Common myeloid progenitor, CD34-positive (primary cell): ENCODE measurements at regions not wholly inside any gene's neighbourhood (a gene's known extent, or its start where the extent isn't known, plus 50 kb on each side); places are given as distances from the start of the nearest gene placed in this dataset.

Experiments used
- CTCF ChIA-PET: fragments of 350-600 bp; sonication (Branson Sonifier 250); formaldehyde crosslinking; loops from one replicate; lab custom pipeline; 2021; ENCODE audit warnings: antibody characterized with exemption; lab: Charles Lee
- POLR2A ChIA-PET: fragments of 350-600 bp; sonication (Branson Sonifier 250); formaldehyde crosslinking; loops from one replicate; lab custom pipeline; 2021; ENCODE audit warnings: antibody characterized with exemption; lab: Charles Lee
- DNase-seq, 3 donors: peaks; one replicate each; pipeline versions ENCODE4 v3.0.0 to v3.0.0-alpha.2; 2013
- H3K27ac ChIP-seq, 2 experiments: 1 replicate in 1 of 2; 2 replicates in 1 of 2; pipeline ENCODE4 v1.7.0; 2013; ENCODE audit warnings: inconsistent platforms in 2 of 2, low read length in 2 of 2, mild to moderate bottlenecking in 2 of 2, low read depth in 1 of 2, moderate library complexity in 1 of 2; ENCODE audit not compliant: severe bottlenecking in 2 of 2, insufficient read depth in 1 of 2, poor library complexity in 1 of 2
- H3K27me3 ChIP-seq, 5 experiments: replicated peaks in 2 of 5; 1 replicate in 3 of 5; 2 replicates in 2 of 5; pipeline versions ENCODE4 v1.6.1 to v1.7.0; 2013; ENCODE audit warnings: low read length in 4 of 5, mild to moderate bottlenecking in 2 of 5, moderate library complexity in 2 of 5, inconsistent platforms in 1 of 5; ENCODE audit not compliant: insufficient read depth in 5 of 5, control insufficient read depth in 4 of 5
- H3K36me3 ChIP-seq, 4 experiments: 1 replicate in 2 of 4; 2 replicates in 2 of 4; pipeline versions ENCODE4 v1.6.1 to v1.7.0; 2013; ENCODE audit warnings: low read length in 3 of 4, control low read depth in 1 of 4, mild to moderate bottlenecking in 1 of 4; ENCODE audit not compliant: control insufficient read depth in 4 of 4, insufficient read depth in 4 of 4
- H3K4me1 ChIP-seq, 4 experiments: 1 replicate in 3 of 4; 2 replicates in 1 of 4; pipeline versions ENCODE4 v1.6.1 to v1.7.1; 2013; ENCODE audit warnings: low read length in 3 of 4, mild to moderate bottlenecking in 3 of 4, control low read depth in 1 of 4, inconsistent platforms in 1 of 4, moderate library complexity in 1 of 4; ENCODE audit not compliant: control insufficient read depth in 4 of 4, insufficient read depth in 4 of 4; ENCODE audit errors: control extremely low read depth in 1 of 4
- H3K4me3 ChIP-seq, 7 experiments: 1 replicate in 4 of 7; 2 replicates in 3 of 7; pipeline versions ENCODE4 v1.5.1 to v1.7.0; 2013; ENCODE audit warnings: mild to moderate bottlenecking in 7 of 7, low read length in 6 of 7, moderate library complexity in 6 of 7, inconsistent platforms in 2 of 7, low read depth in 2 of 7, control low read depth in 1 of 7; ENCODE audit not compliant: insufficient read depth in 4 of 7, control insufficient read depth in 1 of 7; ENCODE audit errors: extremely low read depth in 1 of 7
- H3K9me3 ChIP-seq, 5 experiments: 1 replicate in 4 of 5; 2 replicates in 1 of 5; pipeline versions ENCODE4 v1.6.1 to v1.7.1; 2013; ENCODE audit warnings: low read length in 4 of 5, mild to moderate bottlenecking in 2 of 5, inconsistent platforms in 1 of 5, low read depth in 1 of 5, moderate library complexity in 1 of 5; ENCODE audit not compliant: control insufficient read depth in 4 of 5, insufficient read depth in 2 of 5; ENCODE audit errors: control extremely low read depth in 1 of 5
- WGBS: methylation state at CpG from one replicate; pipeline ENCODE4 v1.1.5; 2013; ENCODE audit not compliant: insufficient coverage; 5-methylcytosine and 5-hydroxymethylcytosine counted together

GRCh38 chr1:233796146-233796783, 108.2 kb upstream of the SLC35F3 start:
- Histone ChIP-seq H3K4me3 (no peak overlapping the region), H3K27ac (no peak overlapping the region), H3K9me3 (no peaks in the 10 kb centered on the region), H3K4me1 (no peaks in the 10 kb centered on the region), H3K27me3 (peaks cover 0 to 1% (median 0%) of the 10 kb centered on the region in 5 experiments), H3K36me3 (no peaks in the 10 kb centered on the region)
- DNase-seq: no peak
- 100% methylated on average over 3 of the region's 6 CpGs for WGBS
- CTCF ChIA-PET: interaction anchor here (1.3 kb wide), 1 partner anchor 401 kb away, joined by 3 read pairs; no protein-coding TSS in a partner anchor
- POLR2A ChIA-PET: no interaction called here

- Histone ChIP-seq H3K27ac (no peak overlapping the region), H3K9me3 (peaks cover 0 to 5% (median 0%) of the 10 kb centered on the region in 5 experiments), H3K27me3 (no peaks in the 10 kb centered on the region), H3K4me1 (no peaks in the 10 kb centered on the region), H3K4me3 (no peak overlapping the region), H3K36me3 (no peaks in the 10 kb centered on the region)
- ChIA-PET CTCF (no interaction called here), POLR2A (no interaction called here)
- 44% methylated on average over 2 of the region's 4 CpGs for WGBS
- no peak for DNase-seq
Measured at GRCh38 chr1:233802611-233803010, 101.9 kb upstream of the SLC35F3 start.

- CTCF ChIA-PET: no interaction called here
- H3K27me3 ChIP-seq: no peaks in the 10 kb centered on the region
- no CpG with 5 or more reads among the region's 2 CpGs for WGBS
Measured at GRCh38 chr1:233805786-233806185, 98.7 kb upstream of the SLC35F3 start.

GRCh38 chr1:233815357-233815756, 89.1 kb upstream of the SLC35F3 start:
- POLR2A ChIA-PET: no interaction called here

More at GRCh38 chr1:233805786-233806185, 98.7 kb upstream of the SLC35F3 start:
- DNase-seq: no peak
- Histone ChIP-seq H3K4me1 (no peaks in the 10 kb centered on the region), H3K9me3 (peaks cover 0 to 5% (median 0%) of the 10 kb centered on the region in 5 experiments), H3K27ac (no peak overlapping the region), H3K36me3 (no peaks in the 10 kb centered on the region), H3K4me3 (no peak overlapping the region)
- POLR2A ChIA-PET: no interaction called here

GRCh38 chr1:233815865-233816264, 88.6 kb upstream of the SLC35F3 start:
- WGBS: 64% methylated on average over 2 of the region's 3 CpGs
- H3K9me3 ChIP-seq: no peaks in the 10 kb centered on the region
- no peak for DNase-seq
- H3K27ac ChIP-seq: no peak overlapping the region
- POLR2A ChIA-PET: interaction anchor here (0.8 kb wide), 1 partner anchor 24 kb away, joined by 3 read pairs; no protein-coding TSS in a partner anchor
- H3K27me3 ChIP-seq: peaks cover 0 to 4% (median 0%) of the 10 kb centered on the region in 5 experiments
- H3K4me3 ChIP-seq: no peak overlapping the region
- CTCF ChIA-PET: no interaction called here
- no peaks in the 10 kb centered on the region for H3K4me1 ChIP-seq
- H3K36me3 ChIP-seq: no peaks in the 10 kb centered on the region

More at GRCh38 chr1:233815357-233815756, 89.1 kb upstream of the SLC35F3 start:
- Histone ChIP-seq H3K9me3 (no peaks in the 10 kb centered on the region), H3K4me3 (no peak overlapping the region), H3K4me1 (no peaks in the 10 kb centered on the region), H3K27ac (no peak overlapping the region), H3K36me3 (no peaks in the 10 kb centered on the region), H3K27me3 (peaks cover 0 to 4% (median 0%) of the 10 kb centered on the region in 5 experiments)
- CTCF ChIA-PET: no interaction called here
- WGBS: 100% methylated on average over 1 of the region's 1 CpG
- DNase-seq: no peak

GRCh38 chr1:233816348-233816747, 88.1 kb upstream of the SLC35F3 start:
- Histone ChIP-seq H3K9me3 (no peaks in the 10 kb centered on the region), H3K4me1 (no peaks in the 10 kb centered on the region), H3K27ac (no peak overlapping the region), H3K27me3 (peaks cover 0 to 4% (median 0%) of the 10 kb centered on the region in 5 experiments), H3K36me3 (no peaks in the 10 kb centered on the region), H3K4me3 (no peak overlapping the region)
- ChIA-PET POLR2A (interaction anchor here (0.8 kb wide), 1 partner anchor 23 kb away, joined by 3 read pairs; no protein-coding TSS in a partner anchor), CTCF (interaction anchor here (0.7 kb wide), 1 partner anchor 9 kb away, joined by 3 read pairs; no protein-coding TSS in a partner anchor)
- no peak for DNase-seq
- WGBS: 86% methylated on average over 1 of the region's 2 CpGs

- H3K27ac ChIP-seq: no peak overlapping the region
- ChIA-PET CTCF (no interaction called here), POLR2A (no interaction called here)
- peaks cover 0 to 4% (median 0%) of the 10 kb centered on the region in 5 experiments for H3K9me3 ChIP-seq
- H3K4me1 ChIP-seq: no peaks in the 10 kb centered on the region
- WGBS: no CpG with 5 or more reads among the region's 1 CpG
- peaks cover 0 to 4% (median 0%) of the 10 kb centered on the region in 5 experiments for H3K27me3 ChIP-seq
- H3K36me3 ChIP-seq: no peaks in the 10 kb centered on the region
- DNase-seq: no peak
- no peak overlapping the region for H3K4me3 ChIP-seq
Measured at GRCh38 chr1:233819042-233819441, 85.4 kb upstream of the SLC35F3 start.
